ENCODE measurements at regions not wholly inside any gene's neighbourhood (a gene's known extent, or its start where the extent isn't known, plus 50 kb on each side); places are given as distances from the start of the nearest gene placed in this dataset.

GRCh38 chr15:29429584-29429983 is 160.0 kb upstream of the NSMCE3 start:
- no peak for TF ChIP-seq CTCF (IDR thresholded peaks at IDR 0.05)
- Histone ChIP-seq H3K36me3 (ENCODE audit: low read depth) (no peaks in the 10 kb centered on the region), H3K4me1 (ENCODE audit: low read depth) (no peaks in the 10 kb centered on the region), H3K9me3 (no peaks in the 10 kb centered on the region), H3K4me3 (no peak overlapping the region)
- intact Hi-C loops (cut with DNase I, micrococcal nuclease), result no loop called here
- DNase-seq (no peak), ATAC-seq (no peak)

- no peak for TF ChIP-seq CTCF (IDR thresholded peaks at IDR 0.05)
- intact Hi-C loops (cut with DNase I, micrococcal nuclease), result no loop called here
- Histone ChIP-seq H3K9me3 (no peaks in the 10 kb centered on the region), H3K4me3 (no peak overlapping the region), H3K4me1 (ENCODE audit: low read depth) (no peaks in the 10 kb centered on the region), H3K36me3 (ENCODE audit: low read depth) (no peaks in the 10 kb centered on the region)
- DNase-seq (no peak), ATAC-seq (no peak)
Measured at GRCh38 chr15:29428925-29429573, 159.4 kb upstream of the NSMCE3 start.

GRCh38 chr15:29425864-29426263 is 156.2 kb upstream of the NSMCE3 start:
- H3K4me1 ChIP-seq (ENCODE audit: low read depth), result no peaks in the 10 kb centered on the region
- intact Hi-C loops (cut with DNase I, micrococcal nuclease), result no loop called here
- no peaks in the 10 kb centered on the region for H3K9me3 ChIP-seq
- no peaks in the 10 kb centered on the region for H3K36me3 ChIP-seq (ENCODE audit: low read depth)
- DNase-seq (no peak), ATAC-seq (no peak)
- no peak for TF ChIP-seq CTCF (IDR thresholded peaks at IDR 0.05)
- H3K4me3 ChIP-seq, result no peak overlapping the region

- Histone ChIP-seq H3K4me3 (no peak overlapping the region), H3K9me3 (no peaks in the 10 kb centered on the region), H3K4me1 (ENCODE audit: low read depth) (no peaks in the 10 kb centered on the region), H3K36me3 (ENCODE audit: low read depth) (no peaks in the 10 kb centered on the region)
- no peak for TF ChIP-seq CTCF (IDR thresholded peaks at IDR 0.05)
- DNase-seq, result no peak
- no peak for ATAC-seq
- intact Hi-C loops (cut with DNase I, micrococcal nuclease), result no loop called here
Measured at GRCh38 chr15:29424118-29424517, 154.5 kb upstream of the NSMCE3 start.

GRCh38 chr15:29422606-29423005 is 153.0 kb upstream of the NSMCE3 start:
- DNase-seq, result no peak
- Histone ChIP-seq H3K36me3 (ENCODE audit: low read depth) (no peaks in the 10 kb centered on the region), H3K4me1 (ENCODE audit: low read depth) (no peaks in the 10 kb centered on the region), H3K9me3 (no peaks in the 10 kb centered on the region), H3K4me3 (no peak overlapping the region)
- ATAC-seq, result no peak
- intact Hi-C loops (cut with DNase I, micrococcal nuclease), result no loop called here
- TF ChIP-seq CTCF (IDR thresholded peaks at IDR 0.05), result no peak

GRCh38 chr15:29420188-29420587 is 150.6 kb upstream of the NSMCE3 start:
- Histone ChIP-seq H3K4me1 (ENCODE audit: low read depth) (no peaks in the 10 kb centered on the region), H3K4me3 (no peak overlapping the region), H3K36me3 (ENCODE audit: low read depth) (no peaks in the 10 kb centered on the region), H3K9me3 (no peaks in the 10 kb centered on the region)
- ATAC-seq (no peak), DNase-seq (no peak)
- TF ChIP-seq CTCF (IDR thresholded peaks at IDR 0.05), result no peak
- intact Hi-C loops (cut with DNase I, micrococcal nuclease), result no loop called here
